OCI-LY1 (cell line): ENCODE measurements at regions not wholly inside any gene's neighbourhood (a gene's known extent, or its start where the extent isn't known, plus 50 kb on each side); places are given as distances from the start of the nearest gene placed in this dataset.

Experiments used
- H2AFZ ChIP-seq: fragments of 200-600 bp; sonication (generic), shearing (Covaris generic); 2 replicates; pipeline ENCODE4 v1.6.0; 2014; ENCODE audit warnings: antibody characterized with exemption, mild to moderate bottlenecking, low read length
- H3F3A ChIP-seq: fragments of 200-600 bp; sonication (generic), shearing (Covaris generic); 2 replicates; pipeline ENCODE4 v1.6.0; 2014; ENCODE audit warnings: mild to moderate bottlenecking, antibody characterized with exemption, low read length, moderate library complexity; ENCODE audit not compliant: insufficient read depth
- H3K27ac ChIP-seq: fragments of 200-600 bp; sonication (generic); 2 replicates; pipeline ENCODE4 v1.5.1; 2014; ENCODE audit warnings: low read length, mixed run types, mild to moderate bottlenecking, low read depth; ENCODE audit not compliant: poor library complexity, severe bottlenecking
- H3K27me3 ChIP-seq: fragments of 200-600 bp; sonication (generic); 2 replicates; pipeline ENCODE4 v1.6.0; 2014; ENCODE audit warnings: antibody characterized with exemption, mild to moderate bottlenecking, low read length, moderate library complexity; ENCODE audit not compliant: insufficient read depth
- H3K36me3 ChIP-seq: fragments of 200-600 bp; sonication (generic); 2 replicates; pipeline ENCODE4 v1.6.1; 2014; ENCODE audit warnings: mild to moderate bottlenecking, antibody characterized with exemption, low read length, moderate library complexity, mixed read lengths; ENCODE audit not compliant: insufficient read depth
- H3K4me1 ChIP-seq: fragments of 200-600 bp; sonication (generic); 2 replicates; pipeline ENCODE4 v1.5.1; 2014; ENCODE audit warnings: mild to moderate bottlenecking, low read length, moderate library complexity; ENCODE audit not compliant: insufficient read depth, severe bottlenecking
- H3K4me2 ChIP-seq: fragments of 200-600 bp; sonication (generic), shearing (Covaris generic); 2 replicates; pipeline ENCODE4 v1.6.1; 2014; ENCODE audit warnings: low read length
- H3K4me3 ChIP-seq: fragments of 200-600 bp; sonication (generic); 2 replicates; pipeline ENCODE4 v1.5.1; 2014; ENCODE audit warnings: low read length, low read depth, mild to moderate bottlenecking, mixed read lengths; ENCODE audit not compliant: poor library complexity, severe bottlenecking
- H3K79me2 ChIP-seq: fragments of 200-600 bp; shearing (Covaris generic); 2 replicates; pipeline ENCODE4 v1.6.1; 2016; ENCODE audit warnings: mixed run types, low read length, mixed read lengths; ENCODE audit not compliant: insufficient read depth
- H3K9ac ChIP-seq: fragments of 200-600 bp; sonication (generic), shearing (Covaris generic); 2 replicates; pipeline ENCODE4 v1.6.1; 2014; ENCODE audit warnings: mild to moderate bottlenecking, low read length, mixed read lengths
- H3K9me2 ChIP-seq: fragments of 200-600 bp; sonication (generic), shearing (Covaris generic); 2 replicates; pipeline ENCODE4 v1.6.1; 2014; ENCODE audit warnings: low read depth, mild to moderate bottlenecking, low read length, mixed read lengths
- H3K9me3 ChIP-seq: fragments of 200-600 bp; shearing (Covaris generic); 2 replicates; pipeline ENCODE4 v1.6.1; 2014; ENCODE audit warnings: low read length, mixed read lengths
- H4K20me1 ChIP-seq: fragments of 200-600 bp; sonication (generic), shearing (Covaris generic); 2 replicates; pipeline ENCODE4 v1.6.0; 2016; ENCODE audit warnings: mild to moderate bottlenecking, low read length; ENCODE audit not compliant: insufficient read depth
- EZH2 ChIP-seq: fragments of 200-600 bp; sonication (generic), shearing (Covaris generic); IDR thresholded peaks from 2 replicates; pipeline ENCODE4 v1.8.0; 2017; ENCODE audit warnings: borderline replicate concordance, mixed run types, mild to moderate bottlenecking, antibody characterized with exemption, low read length, moderate library complexity, mixed read lengths
- TF ChIP-seq, protein P1 (sequence below): fragments of 200-600 bp; sonication (generic), shearing (Covaris generic); IDR thresholded peaks from 2 replicates; pipeline ENCODE4 v1.5.1; 2017; ENCODE audit warnings: mild to moderate bottlenecking, antibody characterized with exemption, low read length, moderate library complexity, mixed read lengths

DNA sequence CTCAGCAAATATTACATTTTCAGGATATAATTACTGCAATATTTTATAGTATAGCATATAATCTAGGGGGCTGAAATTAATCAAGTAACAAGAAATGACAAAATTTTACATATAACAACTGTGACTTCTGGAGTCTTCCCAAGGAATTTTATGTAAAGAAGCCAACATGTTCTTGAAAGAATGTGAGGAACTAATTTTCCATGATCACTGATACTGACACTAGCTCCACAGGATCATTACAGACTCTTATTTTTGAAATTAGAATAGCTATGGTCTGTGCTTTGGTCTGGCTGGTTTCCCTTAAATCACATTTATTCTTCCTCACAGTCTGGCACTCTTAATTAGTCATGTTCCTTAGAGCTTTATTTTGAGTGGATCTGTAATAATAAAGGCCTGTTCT lies 267.7 kb upstream of the SEMA3A start:
- Histone ChIP-seq H3K9me3 (no peaks in the 10 kb centered on the region), H3K4me3 (no peak overlapping the region), H3K79me2 (no peaks in the 10 kb centered on the region), H3K27ac (no peak overlapping the region), H3K9ac (no peak overlapping the region), H3K9me2 (no peaks in the 10 kb centered on the region), H3K27me3 (no peaks in the 10 kb centered on the region), H3K36me3 (no peaks in the 10 kb centered on the region), H3K4me2 (no peak overlapping the region), H3F3A (no peaks in the 10 kb centered on the region), H4K20me1 (no peaks in the 10 kb centered on the region), H2AFZ (no peak overlapping the region), H3K4me1 (no peaks in the 10 kb centered on the region)
- TF ChIP-seq, protein P1, sequence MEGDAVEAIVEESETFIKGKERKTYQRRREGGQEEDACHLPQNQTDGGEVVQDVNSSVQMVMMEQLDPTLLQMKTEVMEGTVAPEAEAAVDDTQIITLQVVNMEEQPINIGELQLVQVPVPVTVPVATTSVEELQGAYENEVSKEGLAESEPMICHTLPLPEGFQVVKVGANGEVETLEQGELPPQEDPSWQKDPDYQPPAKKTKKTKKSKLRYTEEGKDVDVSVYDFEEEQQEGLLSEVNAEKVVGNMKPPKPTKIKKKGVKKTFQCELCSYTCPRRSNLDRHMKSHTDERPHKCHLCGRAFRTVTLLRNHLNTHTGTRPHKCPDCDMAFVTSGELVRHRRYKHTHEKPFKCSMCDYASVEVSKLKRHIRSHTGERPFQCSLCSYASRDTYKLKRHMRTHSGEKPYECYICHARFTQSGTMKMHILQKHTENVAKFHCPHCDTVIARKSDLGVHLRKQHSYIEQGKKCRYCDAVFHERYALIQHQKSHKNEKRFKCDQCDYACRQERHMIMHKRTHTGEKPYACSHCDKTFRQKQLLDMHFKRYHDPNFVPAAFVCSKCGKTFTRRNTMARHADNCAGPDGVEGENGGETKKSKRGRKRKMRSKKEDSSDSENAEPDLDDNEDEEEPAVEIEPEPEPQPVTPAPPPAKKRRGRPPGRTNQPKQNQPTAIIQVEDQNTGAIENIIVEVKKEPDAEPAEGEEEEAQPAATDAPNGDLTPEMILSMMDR: no peak
- TF ChIP-seq EZH2: no peak

DNA sequence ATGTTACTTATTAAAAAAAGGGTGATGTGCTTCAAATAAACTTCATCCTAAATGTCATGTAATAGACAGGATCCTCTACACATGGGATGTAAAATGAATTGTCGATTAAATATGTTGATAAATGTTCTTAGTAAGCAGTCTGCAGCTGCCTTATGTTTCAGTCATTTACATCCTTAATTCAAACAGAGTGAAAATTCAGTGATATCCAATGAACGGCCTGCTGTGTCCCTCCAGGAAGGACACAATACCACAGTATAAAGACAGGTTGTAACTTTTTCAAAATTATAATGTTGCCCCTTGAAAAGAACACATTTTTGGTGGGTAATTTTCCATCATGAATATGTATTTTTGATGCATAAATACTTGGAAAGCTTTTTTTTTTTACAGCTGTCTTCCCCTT lies 266.5 kb upstream of the SEMA3A start:
- H3K4me2 ChIP-seq: no peak overlapping the region
- no peaks in the 10 kb centered on the region for H3K27me3 ChIP-seq
- no peaks in the 10 kb centered on the region for H3K9me2 ChIP-seq
- no peaks in the 10 kb centered on the region for H3F3A ChIP-seq
- no peak overlapping the region for H3K27ac ChIP-seq
- H3K4me3 ChIP-seq: no peak overlapping the region
- H2AFZ ChIP-seq: no peak overlapping the region
- H3K9me3 ChIP-seq: no peaks in the 10 kb centered on the region
- no peaks in the 10 kb centered on the region for H4K20me1 ChIP-seq
- H3K9ac ChIP-seq: no peak overlapping the region
- H3K4me1 ChIP-seq: no peaks in the 10 kb centered on the region
- no peaks in the 10 kb centered on the region for H3K36me3 ChIP-seq
- no peaks in the 10 kb centered on the region for H3K79me2 ChIP-seq
- TF ChIP-seq, protein P1: no peak
- no peak for TF ChIP-seq EZH2

DNA sequence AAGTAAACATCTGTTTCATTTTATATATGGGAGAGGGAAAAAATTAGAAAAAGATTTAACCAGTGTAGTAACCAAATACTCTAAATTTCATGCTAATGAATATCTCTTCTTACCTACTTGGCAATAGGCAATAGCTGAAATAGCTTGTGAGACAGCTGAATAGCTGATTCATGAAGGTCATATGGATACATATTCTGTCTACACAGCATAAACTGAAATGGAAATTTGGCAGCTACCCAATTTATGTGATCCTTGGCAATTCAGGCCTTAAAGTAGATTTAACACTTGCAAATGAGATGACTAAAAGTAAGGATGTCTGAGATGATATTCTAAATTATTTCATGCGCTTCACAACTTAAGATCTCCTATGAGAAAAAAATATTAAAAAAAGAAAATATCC lies 261.2 kb upstream of the SEMA3A start:
- TF ChIP-seq, protein P1: no peak
- H3K9me3 ChIP-seq: no peaks in the 10 kb centered on the region
- H3K4me3 ChIP-seq: no peak overlapping the region

More for the DNA sequence above, 261.2 kb upstream of the SEMA3A start:
- Histone ChIP-seq H3K4me2 (no peak overlapping the region), H3K36me3 (no peaks in the 10 kb centered on the region), H3F3A (no peaks in the 10 kb centered on the region), H3K27me3 (no peaks in the 10 kb centered on the region), H4K20me1 (no peaks in the 10 kb centered on the region), H3K79me2 (no peaks in the 10 kb centered on the region), H2AFZ (0 out of 2 replicates have a peak overlapping the region, but pooled peaks have one; percentile 59), H3K27ac (no peak overlapping the region), H3K9me2 (no peaks in the 10 kb centered on the region), H3K9ac (no peak overlapping the region), H3K4me1 (peaks cover 14% of the 10 kb centered on the region)
